NCI-H1436 (cell line): ENCODE measurements at regions not wholly inside any gene's neighbourhood (a gene's known extent, or its start where the extent isn't known, plus 50 kb on each side); places are given as distances from the start of the nearest gene placed in this dataset.

Source experiments
- DNase-seq: peaks from one replicate; lab custom pipeline; 2025; lab: John Stamatoyannopoulos, UW

GRCh38 chr17:65365169-65365568 lies 196.3 kb downstream of the AXIN2 start:
- no peak for DNase-seq

GRCh38 chr17:65364438-65364837 lies 197.0 kb downstream of the AXIN2 start:
- no peak for DNase-seq

GRCh38 chr17:65362826-65363225 lies 198.6 kb downstream of the AXIN2 start:
- DNase-seq = no peak

GRCh38 chr17:65360961-65361552 lies 200.4 kb downstream of the AXIN2 start:
- no peak for DNase-seq

GRCh38 chr17:65359016-65359415 lies 202.4 kb downstream of the AXIN2 start:
- DNase-seq = no peak

GRCh38 chr17:65356536-65356935 lies 204.9 kb downstream of the AXIN2 start:
- no peak for DNase-seq

GRCh38 chr17:65355246-65355645 lies 206.2 kb downstream of the AXIN2 start:
- DNase-seq = no peak

- no peak for DNase-seq
Measured at GRCh38 chr17:65349916-65350315, 211.5 kb downstream of the AXIN2 start.

- DNase-seq = no peak
Measured at GRCh38 chr17:65346166-65346565, 209.0 kb downstream of the RGS9 start.

- no peak for DNase-seq
Measured at GRCh38 chr17:65345261-65346005, 208.3 kb downstream of the RGS9 start.

GRCh38 chr17:65340401-65340800 lies 203.2 kb downstream of the RGS9 start:
- no peak for DNase-seq

- DNase-seq = no peak
Measured at GRCh38 chr17:65334406-65334805, 197.2 kb downstream of the RGS9 start.

GRCh38 chr17:65332779-65333178 lies 195.6 kb downstream of the RGS9 start:
- DNase-seq = no peak

GRCh38 chr17:65332375-65332774 lies 195.2 kb downstream of the RGS9 start:
- DNase-seq = no peak

- no peak for DNase-seq
Measured at GRCh38 chr17:65328567-65328966, 191.4 kb downstream of the RGS9 start.

GRCh38 chr17:65324611-65325342 lies 187.6 kb downstream of the RGS9 start:
- no peak for DNase-seq

- DNase-seq = no peak
Measured at GRCh38 chr17:65323049-65323448, 185.9 kb downstream of the RGS9 start.

GRCh38 chr17:65320820-65321219 lies 183.7 kb downstream of the RGS9 start:
- no peak for DNase-seq

- no peak for DNase-seq
Measured at GRCh38 chr17:65314212-65314611, 177.0 kb downstream of the RGS9 start.

GRCh38 chr17:65312718-65313377 lies 175.7 kb downstream of the RGS9 start:
- no peak for DNase-seq

- DNase-seq = no peak
Measured at GRCh38 chr17:65311261-65311660, 174.1 kb downstream of the RGS9 start.

- DNase-seq = no peak
Measured at GRCh38 chr17:65307961-65308316, 170.8 kb downstream of the RGS9 start.
